Neuronal stem cell (in vitro differentiated cells): ENCODE measurements at regions not wholly inside any gene's neighbourhood (a gene's known extent, or its start where the extent isn't known, plus 50 kb on each side); places are given as distances from the start of the nearest gene placed in this dataset.

Experiments used
- DNase-seq: peaks from one replicate; pipeline ENCODE4 v3.0.0-alpha.2; 2013; ENCODE audit warnings: low spot score
- H2AFZ ChIP-seq: one replicate; pipeline ENCODE4 v1.6.1; 2013; ENCODE audit warnings: mild to moderate bottlenecking, low read length, inconsistent platforms
- H2AK5ac ChIP-seq: 2 replicates; pipeline ENCODE4 v1.6.1; 2013; ENCODE audit warnings: low read depth, mild to moderate bottlenecking, inconsistent platforms, low read length, moderate library complexity, mixed read lengths
- H2BK120ac ChIP-seq: 2 replicates; pipeline ENCODE4 v1.6.1; 2013; ENCODE audit warnings: low read depth, mild to moderate bottlenecking, inconsistent platforms, low read length, moderate library complexity, mixed read lengths
- H2BK12ac ChIP-seq: one replicate; pipeline ENCODE4 v1.6.1; 2013; ENCODE audit warnings: low read length, inconsistent platforms
- H2BK15ac ChIP-seq: 2 replicates; pipeline ENCODE4 v1.6.1; 2013; ENCODE audit warnings: mild to moderate bottlenecking, low read length, inconsistent platforms, mixed read lengths
- H2BK5ac ChIP-seq: one replicate; pipeline ENCODE4 v1.6.1; 2013; ENCODE audit warnings: inconsistent platforms, mild to moderate bottlenecking, low read length, moderate library complexity
- H3K14ac ChIP-seq: one replicate; pipeline ENCODE4 v1.6.1; 2013; ENCODE audit warnings: low read length, inconsistent platforms
- H3K18ac ChIP-seq: 2 replicates; pipeline ENCODE4 v1.6.1; 2013; ENCODE audit warnings: low read length, inconsistent platforms
- H3K23ac ChIP-seq: 2 replicates; pipeline ENCODE4 v1.6.1; 2013; ENCODE audit warnings: low read depth, mild to moderate bottlenecking, mixed read lengths, low read length, inconsistent platforms; ENCODE audit not compliant: poor library complexity
- H3K27ac ChIP-seq: replicated peaks from 3 replicates; pipeline ENCODE4 v1.5.1; 2013; ENCODE audit warnings: low read length, inconsistent platforms
- H3K27me3 ChIP-seq, 3 experiments: 2 replicates each; pipeline ENCODE4 v1.6.1; 2013; ENCODE audit warnings: low read length in 3 of 3, mild to moderate bottlenecking in 2 of 3, inconsistent platforms in 1 of 3, low read depth in 1 of 3, mixed read lengths in 1 of 3, moderate library complexity in 1 of 3; ENCODE audit not compliant: control insufficient read depth in 3 of 3, insufficient read depth in 3 of 3
- H3K36me3 ChIP-seq, 2 donors: replicated peaks in 1 of 2; 2 replicates each; pipeline ENCODE4 v1.6.1; 2013; ENCODE audit warnings: low read length in 2 of 2; ENCODE audit not compliant: control insufficient read depth in 2 of 2, insufficient read depth in 2 of 2
- H3K4ac ChIP-seq: 2 replicates; pipeline ENCODE4 v1.6.1; 2013; ENCODE audit warnings: inconsistent platforms, mild to moderate bottlenecking, low read length, moderate library complexity
- H3K4me1 ChIP-seq, 2 donors: 1 replicate in 1 of 2; 2 replicates in 1 of 2; pipeline ENCODE4 v1.6.1; 2013; ENCODE audit warnings: low read length in 2 of 2, low read depth in 1 of 2; ENCODE audit not compliant: control insufficient read depth in 2 of 2, insufficient read depth in 1 of 2
- H3K4me2 ChIP-seq: one replicate; pipeline ENCODE4 v1.6.1; 2013; ENCODE audit warnings: mild to moderate bottlenecking, low read length, inconsistent platforms; ENCODE audit not compliant: insufficient read depth, poor library complexity, severe bottlenecking
- H3K4me3 ChIP-seq, 2 donors: 2 replicates each; pipeline ENCODE4 v1.5.1; 2013; ENCODE audit warnings: low read length in 2 of 2, mild to moderate bottlenecking in 2 of 2, inconsistent platforms in 1 of 2, moderate library complexity in 1 of 2
- H3K79me1 ChIP-seq: one replicate; pipeline ENCODE4 v1.6.1; 2013; ENCODE audit warnings: low read depth, mild to moderate bottlenecking, inconsistent platforms, low read length, moderate library complexity
- H3K9ac ChIP-seq: one replicate; pipeline ENCODE4 v1.6.1; 2013; ENCODE audit warnings: mild to moderate bottlenecking, low read depth, low read length, inconsistent platforms; ENCODE audit not compliant: poor library complexity
- H3K9me3 ChIP-seq, 2 donors: replicated peaks in 1 of 2; 2 replicates each; pipeline versions ENCODE3 to v1.6.1; 2013; ENCODE audit warnings: low read length in 2 of 2, mild to moderate bottlenecking in 2 of 2, inconsistent platforms in 1 of 2, low read depth in 1 of 2, mixed read lengths in 1 of 2, moderate library complexity in 1 of 2; ENCODE audit not compliant: control insufficient read depth in 2 of 2, insufficient read depth in 1 of 2
- H4K8ac ChIP-seq: one replicate; pipeline ENCODE4 v1.6.1; 2013; ENCODE audit warnings: low read depth, mild to moderate bottlenecking, inconsistent platforms, low read length, moderate library complexity
- H4K91ac ChIP-seq: one replicate; pipeline ENCODE4 v1.6.1; 2013; ENCODE audit warnings: low read length, low read depth, mild to moderate bottlenecking, inconsistent platforms; ENCODE audit not compliant: poor library complexity
- WGBS, 2 donors: extraction: QIAGEN DNeasy Blood & Tissue Kit; methylation state at CpG; one replicate each; pipeline ENCODE4 v1.1.7; 2013; ENCODE audit warnings: missing lambda C conversion rate in 2 of 2, mixed read lengths in 1 of 2; ENCODE audit not compliant: insufficient read length in 2 of 2, insufficient replicate concordance in 1 of 2; ENCODE audit errors: extremely low coverage in 2 of 2; 5-methylcytosine and 5-hydroxymethylcytosine counted together

DNA sequence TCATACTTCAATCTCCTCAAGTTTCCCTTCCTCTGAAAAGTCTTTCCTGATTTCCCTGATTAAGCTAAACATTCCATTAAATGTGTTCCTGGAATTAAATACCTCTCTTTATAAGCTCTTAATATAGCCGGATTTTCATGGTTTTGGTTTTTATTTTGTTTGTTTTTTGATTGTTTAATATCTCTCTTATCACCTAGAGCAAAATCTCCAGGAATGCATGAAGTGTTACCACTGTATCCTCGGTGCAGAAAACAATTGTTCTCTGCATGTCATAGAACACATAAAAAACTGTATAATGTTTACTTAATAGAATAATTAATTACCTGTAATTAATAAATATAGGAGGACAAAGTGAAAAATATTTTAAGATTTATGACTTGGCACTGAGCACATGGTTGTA lies 86.2 kb downstream of the PCDH18 start:
- Histone ChIP-seq H4K91ac (no peak overlapping the region), H3K4me1 (no peaks in the 10 kb centered on the region), H3K27ac (no peak overlapping the region), H4K8ac (no peak overlapping the region), H2BK12ac (no peak overlapping the region), H3K36me3 (no peaks in the 10 kb centered on the region), H3K18ac (no peak overlapping the region), H3K23ac (no peak overlapping the region), H2AFZ (no peak overlapping the region), H3K4me2 (no peak overlapping the region), H2BK15ac (no peak overlapping the region), H2AK5ac (no peak overlapping the region), H3K14ac (no peak overlapping the region), H2BK120ac (no peak overlapping the region), H3K27me3 (no peaks in the 10 kb centered on the region), H2BK5ac (no peak overlapping the region), H3K9ac (no peak overlapping the region), H3K4ac (no peak overlapping the region), H3K4me3 (no peak overlapping the region), H3K79me1 (no peaks in the 10 kb centered on the region), H3K9me3 (no peaks in the 10 kb centered on the region)
- no CpG with 5 or more reads among the region's 2 CpGs for WGBS, 2 donors
- no peak for DNase-seq

DNA sequence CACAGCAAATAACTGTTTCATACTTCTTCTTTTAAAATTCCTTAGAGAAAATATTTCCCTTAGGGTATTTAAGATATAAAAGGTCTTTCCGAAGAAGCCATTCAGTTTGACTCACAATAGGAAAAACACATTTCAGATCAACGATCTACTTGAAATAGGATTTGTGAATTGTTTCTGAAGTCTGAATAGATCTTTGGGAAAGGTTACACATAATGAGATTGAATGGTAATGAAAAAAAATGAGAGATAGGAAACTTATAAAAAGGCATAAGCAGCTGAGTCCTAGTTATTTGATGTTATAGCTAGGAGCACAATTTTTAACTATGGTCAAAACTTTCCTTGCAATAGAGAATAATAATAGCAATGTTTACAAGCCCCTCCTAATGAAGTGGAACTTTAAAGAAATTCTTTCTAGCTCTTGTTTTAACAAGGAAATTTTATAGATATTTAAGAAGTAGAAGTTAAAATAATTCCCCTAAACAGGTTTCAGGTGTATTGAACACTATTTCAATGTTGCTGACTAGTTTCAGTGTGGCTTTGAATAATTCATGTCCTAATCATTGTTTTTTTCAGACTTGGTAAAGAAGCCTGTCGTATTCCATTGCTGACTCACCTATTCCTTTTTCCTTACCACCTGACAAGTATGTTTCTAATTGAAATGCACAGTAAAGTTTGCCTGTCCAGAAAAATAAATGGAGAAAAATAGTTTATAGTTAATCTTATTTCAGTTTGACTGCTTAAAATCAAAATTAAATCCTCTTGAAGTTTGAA lies 89.1 kb downstream of the PCDH18 start:
- H3K79me1 ChIP-seq: no peaks in the 10 kb centered on the region
- H3K36me3 ChIP-seq: no peaks in the 10 kb centered on the region
- H3K14ac ChIP-seq: no peak overlapping the region
- no peak overlapping the region for H2AFZ ChIP-seq
- no peaks in the 10 kb centered on the region for H3K9me3 ChIP-seq
- no peaks in the 10 kb centered on the region for H3K4me1 ChIP-seq
- H3K27me3 ChIP-seq: no peaks in the 10 kb centered on the region
- DNase-seq: no peak
- H2BK12ac ChIP-seq: no peak overlapping the region
- H3K18ac ChIP-seq: no peak overlapping the region
- no peak overlapping the region for H2BK120ac ChIP-seq
- no peak overlapping the region for H3K4ac ChIP-seq
- no peak overlapping the region for H4K8ac ChIP-seq
- no peak overlapping the region for H4K91ac ChIP-seq
- H3K4me3 ChIP-seq: no peak overlapping the region
- no peak overlapping the region for H2BK15ac ChIP-seq
- H3K23ac ChIP-seq: no peak overlapping the region
- H3K4me2 ChIP-seq: no peak overlapping the region
- WGBS, 2 donors: no CpG with 5 or more reads among the region's 3 CpGs
- no peak overlapping the region for H3K9ac ChIP-seq
- H2AK5ac ChIP-seq: no peak overlapping the region
- no peak overlapping the region for H3K27ac ChIP-seq
- no peak overlapping the region for H2BK5ac ChIP-seq

DNA sequence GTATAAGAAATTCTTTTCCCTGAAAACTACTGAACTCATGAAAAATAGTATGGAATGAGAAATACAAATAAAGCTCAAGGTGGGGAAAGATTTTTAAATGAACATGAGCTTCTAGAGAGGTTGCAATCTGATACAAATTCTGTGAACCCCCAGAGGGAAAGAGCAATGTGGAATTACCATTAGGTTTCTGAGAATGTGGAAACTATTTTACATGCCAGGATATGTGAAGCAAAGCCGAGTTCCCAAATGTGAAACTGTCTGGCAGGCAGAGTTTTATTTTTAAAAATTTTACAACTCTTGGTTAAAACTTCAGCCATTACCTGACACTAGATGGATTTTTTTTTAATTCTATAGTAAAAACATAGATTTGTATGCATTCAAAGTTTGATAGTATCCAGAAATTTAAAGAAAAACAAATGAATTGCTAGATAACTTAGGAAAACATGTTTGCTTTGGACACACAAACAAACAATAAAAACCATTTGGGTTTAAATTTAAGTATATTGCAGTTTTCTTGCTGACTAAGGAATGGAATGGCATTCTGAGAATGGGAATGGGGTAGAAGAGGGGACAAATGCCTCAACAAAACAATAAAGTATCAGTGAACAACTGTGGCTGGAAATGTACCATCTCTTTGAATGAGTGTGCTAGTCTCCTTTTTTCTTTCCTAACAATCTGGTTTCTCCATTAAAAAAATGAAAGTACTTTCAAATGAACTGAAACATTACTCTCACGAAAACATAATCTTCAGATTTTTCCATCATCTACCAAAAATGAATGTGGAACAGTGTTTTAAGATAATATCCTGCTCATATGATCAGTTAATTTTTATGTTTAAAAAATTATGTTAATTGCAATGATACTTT lies 99.6 kb downstream of the PCDH18 start:
- peaks cover 0 to 7% of the 10 kb centered on the region in 2 donors for H3K9me3 ChIP-seq
- H3K4ac ChIP-seq: no peak overlapping the region
- H3K4me1 ChIP-seq: no peaks in the 10 kb centered on the region
- H3K4me2 ChIP-seq: no peak overlapping the region
- H3K23ac ChIP-seq: no peak overlapping the region
- no peak for DNase-seq
- H3K9ac ChIP-seq: no peak overlapping the region
- H2BK12ac ChIP-seq: no peak overlapping the region
- no peaks in the 10 kb centered on the region for H3K79me1 ChIP-seq
- H3K27me3 ChIP-seq: no peaks in the 10 kb centered on the region
- no peak overlapping the region for H4K8ac ChIP-seq
- no peak overlapping the region for H3K27ac ChIP-seq
- no peak overlapping the region for H2AK5ac ChIP-seq
- H3K4me3 ChIP-seq: no peak overlapping the region
- no peak overlapping the region for H3K18ac ChIP-seq
- H4K91ac ChIP-seq: no peak overlapping the region
- no CpG with 5 or more reads among the region's 2 CpGs for WGBS, 2 donors
- no peaks in the 10 kb centered on the region for H3K36me3 ChIP-seq
- H2AFZ ChIP-seq: no peak overlapping the region
- H2BK120ac ChIP-seq: no peak overlapping the region
- no peak overlapping the region for H2BK5ac ChIP-seq
- H2BK15ac ChIP-seq: no peak overlapping the region
- no peak overlapping the region for H3K14ac ChIP-seq

GRCh38 chr4:137430171-137430570 lies 102.1 kb downstream of the PCDH18 start:
- H3K9ac ChIP-seq: no peak overlapping the region
- no peak overlapping the region for H3K4ac ChIP-seq
- peaks cover 0 to 7% of the 10 kb centered on the region in 2 donors for H3K9me3 ChIP-seq
- no peaks in the 10 kb centered on the region for H3K79me1 ChIP-seq
- H4K91ac ChIP-seq: no peak overlapping the region
- no CpG with 5 or more reads among the region's 4 CpGs for WGBS, 2 donors
- H3K27me3 ChIP-seq: no peaks in the 10 kb centered on the region
- no peak overlapping the region for H3K27ac ChIP-seq
- H2BK5ac ChIP-seq: no peak overlapping the region
- no peak overlapping the region for H3K4me2 ChIP-seq
- no peak overlapping the region for H2BK120ac ChIP-seq
- no peak overlapping the region for H2AK5ac ChIP-seq
- no peak overlapping the region for H2BK12ac ChIP-seq
- no peak overlapping the region for H3K18ac ChIP-seq
- DNase-seq: no peak
- H3K4me1 ChIP-seq: no peaks in the 10 kb centered on the region
- no peak overlapping the region for H3K14ac ChIP-seq
- H3K36me3 ChIP-seq: no peaks in the 10 kb centered on the region
- peak overlapping the region; percentile 36 for H2AFZ ChIP-seq
- no peak overlapping the region for H2BK15ac ChIP-seq
- H3K4me3 ChIP-seq: no peak overlapping the region
- H4K8ac ChIP-seq: no peak overlapping the region
- no peak overlapping the region for H3K23ac ChIP-seq
